CD4-positive, alpha-beta memory T cell (primary cell): ENCODE measurements at regions not wholly inside any gene's neighbourhood (a gene's known extent, or its start where the extent isn't known, plus 50 kb on each side); places are given as distances from the start of the nearest gene placed in this dataset.
"Not testable (repeated sequence)": the region's sequence is repeated elsewhere in the genome, so short reads cannot be mapped to it uniquely, and the experiment has no call there.

Source experiments
- CTCF ChIA-PET: fragments of 350-600 bp; sonication (Branson Sonifier 250); formaldehyde crosslinking; loops from one replicate; lab custom pipeline; 2021; ENCODE audit warnings: inconsistent platforms; ENCODE audit not compliant: partially characterized antibody; lab: Charles Lee
- POLR2A ChIA-PET: fragments of 350-600 bp; sonication (Branson Sonifier 250); formaldehyde crosslinking; loops from one replicate; lab custom pipeline; 2021; ENCODE audit not compliant: partially characterized antibody; lab: Charles Lee
- DNase-seq, 5 donors: peaks; one replicate each; pipeline versions ENCODE4 v3.0.0 to v3.0.0-alpha.2; 2020 to 2022; ENCODE audit warnings: mixed read lengths in 1 of 5
- H3K27ac ChIP-seq: one replicate; pipeline ENCODE4 v1.7.0; 2013; ENCODE audit warnings: low read depth, low read length
- H3K27me3 ChIP-seq: 2 replicates; pipeline ENCODE4 v1.7.0; 2013; ENCODE audit warnings: mild to moderate bottlenecking, low read length, moderate library complexity; ENCODE audit not compliant: insufficient read depth
- H3K36me3 ChIP-seq: 2 replicates; pipeline ENCODE4 v1.7.0; 2013; ENCODE audit warnings: mild to moderate bottlenecking, low read length, moderate library complexity; ENCODE audit not compliant: insufficient read depth
- H3K4me1 ChIP-seq: 2 replicates; pipeline ENCODE4 v1.7.0; 2013; ENCODE audit warnings: mild to moderate bottlenecking, low read length, moderate library complexity; ENCODE audit not compliant: insufficient read depth
- H3K4me3 ChIP-seq, 2 donors: one replicate each; pipeline ENCODE4 v1.7.0; 2013; ENCODE audit warnings: low read length in 2 of 2, mild to moderate bottlenecking in 1 of 2
- H3K9me3 ChIP-seq, 2 donors: one replicate each; pipeline ENCODE4 v1.7.0; 2013; ENCODE audit warnings: low read length in 2 of 2, control low read depth in 1 of 2; ENCODE audit not compliant: control insufficient read depth in 1 of 2
- H3K27ac Mint-ChIP-seq, 7 donors: one replicate each; pipeline ENCODE4 v1.8.0; 2020 to 2021; ENCODE audit warnings: mixed read lengths in 7 of 7, mild to moderate bottlenecking in 6 of 7, inconsistent platforms in 3 of 7, moderate library complexity in 3 of 7
- H3K27me3 Mint-ChIP-seq, 2 donors: one replicate each; pipeline ENCODE4 v1.8.0; 2020 to 2021; ENCODE audit warnings: mixed read lengths in 2 of 2
- H3K36me3 Mint-ChIP-seq, 2 donors: one replicate each; pipeline ENCODE4 v1.8.0; 2020 to 2021; ENCODE audit warnings: mixed read lengths in 2 of 2, inconsistent platforms in 1 of 2, mild to moderate bottlenecking in 1 of 2
- H3K4me1 Mint-ChIP-seq, 4 donors: one replicate each; pipeline ENCODE4 v1.8.0; 2020 to 2021; ENCODE audit warnings: mixed read lengths in 4 of 4, mild to moderate bottlenecking in 1 of 4
- H3K4me3 Mint-ChIP-seq, 8 donors: one replicate each; pipeline ENCODE4 v1.8.0; 2020 to 2021; ENCODE audit warnings: mixed read lengths in 8 of 8, mild to moderate bottlenecking in 7 of 8, moderate library complexity in 6 of 8, inconsistent platforms in 3 of 8
- H3K9me3 Mint-ChIP-seq, 8 donors: one replicate each; pipeline ENCODE4 v1.8.0; 2020 to 2021; ENCODE audit warnings: mixed read lengths in 8 of 8, mild to moderate bottlenecking in 5 of 8, inconsistent platforms in 3 of 8, moderate library complexity in 1 of 8
- intact Hi-C: fragments of 100-400 bp; cut with micrococcal nuclease; formaldehyde crosslinking; loops from one replicate; pipeline ENCODE4 v1.15.1; 2023

DNA sequence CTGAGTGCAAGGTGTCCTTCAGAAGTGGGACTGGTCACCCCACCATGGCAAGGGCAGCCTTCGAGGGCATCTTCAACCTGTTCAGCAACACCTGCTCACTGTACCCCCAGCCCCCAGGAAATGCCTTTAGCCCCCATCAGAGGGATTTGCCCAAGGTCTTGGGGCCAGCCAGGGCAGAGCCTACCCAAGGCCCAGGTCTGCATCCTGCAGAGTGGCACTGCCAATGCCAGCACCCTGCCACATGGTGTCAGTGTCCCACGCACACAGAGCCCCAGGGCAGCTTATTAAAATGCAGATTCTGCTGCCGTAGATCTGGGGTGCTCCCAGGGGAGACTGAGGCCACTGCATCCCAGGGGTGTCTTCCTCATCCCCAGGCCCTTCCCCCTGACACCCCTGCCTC is 106.2 kb upstream of the KCTD7 start:
- CTCF ChIA-PET, result no interaction called here
- intact Hi-C loops, result no loop called here
- Mint-ChIP-seq H3K36me3 (no peaks in the 10 kb centered on the region), H3K4me1 (peaks cover 0 to 4% (median 0%) of the 10 kb centered on the region in 4 donors), H3K27ac (no peak overlapping the region), H3K27me3 (no peaks in the 10 kb centered on the region), H3K4me3 (no peak overlapping the region), H3K9me3 (no peaks in the 10 kb centered on the region)
- H3K4me1 ChIP-seq, result no peaks in the 10 kb centered on the region
- DNase-seq, result peak in 1 of 5 donors; percentile 4
- no peak overlapping the region for H3K27ac ChIP-seq
- POLR2A ChIA-PET, result interaction anchor here (1.1 kb wide), 1 partner anchor 132 kb away, joined by 3 read pairs; no protein-coding TSS in a partner anchor
- H3K27me3 ChIP-seq, result no peaks in the 10 kb centered on the region
- no peaks in the 10 kb centered on the region for H3K36me3 ChIP-seq
- no peak overlapping the region for H3K4me3 ChIP-seq
- H3K9me3 ChIP-seq, result no peaks in the 10 kb centered on the region

DNA sequence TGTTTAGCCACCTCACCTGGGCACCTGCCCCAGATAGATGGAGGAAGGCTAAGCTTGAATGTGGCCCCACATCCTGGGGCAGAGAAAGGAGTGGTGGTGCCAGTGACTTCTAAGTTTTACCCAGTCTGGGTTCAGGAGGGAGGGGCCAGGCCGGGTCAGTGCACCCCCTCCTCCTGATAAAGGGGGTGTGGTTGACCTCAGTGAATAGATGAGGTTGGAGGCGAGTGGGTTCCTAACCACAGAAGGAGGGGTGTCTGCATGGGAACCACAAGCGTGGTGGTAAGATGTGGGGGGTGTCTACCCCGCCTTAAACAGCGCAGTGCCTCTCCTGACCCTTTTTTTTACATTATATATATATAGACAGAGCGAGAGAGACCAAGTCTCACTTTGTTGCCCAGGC is 105.3 kb upstream of the KCTD7 start:
- Histone ChIP-seq H3K9me3 (no peaks in the 10 kb centered on the region), H3K27ac (no peak overlapping the region), H3K4me3 (no peak overlapping the region), H3K27me3 (no peaks in the 10 kb centered on the region), H3K4me1 (no peaks in the 10 kb centered on the region), H3K36me3 (no peaks in the 10 kb centered on the region)
- ChIA-PET CTCF (no interaction called here), POLR2A (no interaction called here)
- Mint-ChIP-seq H3K27me3 (no peaks in the 10 kb centered on the region), H3K4me3 (no peak overlapping the region), H3K27ac (peak overlapping the region in 1 of 7 donors; percentile 52), H3K9me3 (no peaks in the 10 kb centered on the region), H3K4me1 (peaks cover 0 to 4% (median 0%) of the 10 kb centered on the region in 4 donors), H3K36me3 (no peaks in the 10 kb centered on the region)
- intact Hi-C loops, result no loop called here
- no peak for DNase-seq

- H3K27me3 Mint-ChIP-seq, result no peaks in the 10 kb centered on the region
- no peak overlapping the region for H3K4me3 ChIP-seq
- intact Hi-C loops, result no loop called here
- H3K36me3 ChIP-seq, result no peaks in the 10 kb centered on the region
- ChIA-PET POLR2A (no interaction called here), CTCF (no interaction called here)
- H3K4me1 Mint-ChIP-seq, result peaks cover 0 to 4% (median 0%) of the 10 kb centered on the region in 4 donors
- no peaks in the 10 kb centered on the region for H3K27me3 ChIP-seq
- DNase-seq, result no peak
- H3K4me3 Mint-ChIP-seq, result no peak overlapping the region
- H3K27ac ChIP-seq, result no peak overlapping the region
- no peaks in the 10 kb centered on the region for H3K9me3 Mint-ChIP-seq
- H3K36me3 Mint-ChIP-seq, result peaks cover 0 to 3% of the 10 kb centered on the region in 2 donors
- no peaks in the 10 kb centered on the region for H3K4me1 ChIP-seq
- H3K9me3 ChIP-seq, result no peaks in the 10 kb centered on the region
- peak overlapping the region in 1 of 7 donors; percentile 87 for H3K27ac Mint-ChIP-seq
Observed at GRCh38 chr7:66524738-66525137, 103.9 kb upstream of the KCTD7 start.

- H3K4me1 Mint-ChIP-seq, result not testable (repeated sequence)
Observed at GRCh38 chr7:66526782-66527181, 101.9 kb upstream of the KCTD7 start.

GRCh38 chr7:66528652-66529051 is 100.0 kb upstream of the KCTD7 start:
- Mint-ChIP-seq H3K27ac (peak overlapping the region in 6 of 7 donors; percentile 6 to 75 (median 52)), H3K9me3 (no peaks in the 10 kb centered on the region), H3K27me3 (no peaks in the 10 kb centered on the region), H3K36me3 (peaks cover 0 to 8% of the 10 kb centered on the region in 2 donors), H3K4me3 (no peak overlapping the region), H3K4me1 (peaks cover 0 to 4% (median under 1%) of the 10 kb centered on the region in 4 donors)
- no peak overlapping the region for H3K4me3 ChIP-seq
- no peaks in the 10 kb centered on the region for H3K27me3 ChIP-seq
- no peaks in the 10 kb centered on the region for H3K9me3 ChIP-seq
- no peak overlapping the region for H3K27ac ChIP-seq
- POLR2A ChIA-PET, result no interaction called here
- CTCF ChIA-PET, result no interaction called here
- no peak for DNase-seq
- H3K4me1 ChIP-seq, result no peaks in the 10 kb centered on the region
- H3K36me3 ChIP-seq, result no peaks in the 10 kb centered on the region
- intact Hi-C loops, result no loop called here

More at GRCh38 chr7:66526782-66527181, 101.9 kb upstream of the KCTD7 start:
- H3K9me3 Mint-ChIP-seq, H3K27me3 ChIP-seq, H3K4me3 ChIP-seq, H3K27ac Mint-ChIP-seq, H3K27ac ChIP-seq, H3K27me3 Mint-ChIP-seq, CTCF ChIA-PET, H3K36me3 ChIP-seq, H3K36me3 Mint-ChIP-seq, H3K4me1 ChIP-seq, intact Hi-C loops, DNase-seq, H3K4me3 Mint-ChIP-seq, H3K9me3 ChIP-seq, POLR2A ChIA-PET: not testable (repeated sequence)

- intact Hi-C loops, result no loop called here
- Histone ChIP-seq H3K9me3 (no peaks in the 10 kb centered on the region), H3K4me3 (no peak overlapping the region), H3K36me3 (no peaks in the 10 kb centered on the region), H3K27ac (no peak overlapping the region), H3K27me3 (no peaks in the 10 kb centered on the region), H3K4me1 (no peaks in the 10 kb centered on the region)
- H3K27ac Mint-ChIP-seq, result peak overlapping the region in 4 of 7 donors; percentile 40 to 71 (median 54)
- no peaks in the 10 kb centered on the region for H3K27me3 Mint-ChIP-seq
- H3K4me1 Mint-ChIP-seq, result peaks cover 0 to 4% (median 2%) of the 10 kb centered on the region in 4 donors
- peaks cover 0 to 8% of the 10 kb centered on the region in 2 donors for H3K36me3 Mint-ChIP-seq
- no peaks in the 10 kb centered on the region for H3K9me3 Mint-ChIP-seq
- H3K4me3 Mint-ChIP-seq, result no peak overlapping the region
- CTCF ChIA-PET, result no interaction called here
- POLR2A ChIA-PET, result no interaction called here
- DNase-seq, result no peak
Observed at GRCh38 chr7:66529883-66530610, 98.6 kb upstream of the KCTD7 start.

DNA sequence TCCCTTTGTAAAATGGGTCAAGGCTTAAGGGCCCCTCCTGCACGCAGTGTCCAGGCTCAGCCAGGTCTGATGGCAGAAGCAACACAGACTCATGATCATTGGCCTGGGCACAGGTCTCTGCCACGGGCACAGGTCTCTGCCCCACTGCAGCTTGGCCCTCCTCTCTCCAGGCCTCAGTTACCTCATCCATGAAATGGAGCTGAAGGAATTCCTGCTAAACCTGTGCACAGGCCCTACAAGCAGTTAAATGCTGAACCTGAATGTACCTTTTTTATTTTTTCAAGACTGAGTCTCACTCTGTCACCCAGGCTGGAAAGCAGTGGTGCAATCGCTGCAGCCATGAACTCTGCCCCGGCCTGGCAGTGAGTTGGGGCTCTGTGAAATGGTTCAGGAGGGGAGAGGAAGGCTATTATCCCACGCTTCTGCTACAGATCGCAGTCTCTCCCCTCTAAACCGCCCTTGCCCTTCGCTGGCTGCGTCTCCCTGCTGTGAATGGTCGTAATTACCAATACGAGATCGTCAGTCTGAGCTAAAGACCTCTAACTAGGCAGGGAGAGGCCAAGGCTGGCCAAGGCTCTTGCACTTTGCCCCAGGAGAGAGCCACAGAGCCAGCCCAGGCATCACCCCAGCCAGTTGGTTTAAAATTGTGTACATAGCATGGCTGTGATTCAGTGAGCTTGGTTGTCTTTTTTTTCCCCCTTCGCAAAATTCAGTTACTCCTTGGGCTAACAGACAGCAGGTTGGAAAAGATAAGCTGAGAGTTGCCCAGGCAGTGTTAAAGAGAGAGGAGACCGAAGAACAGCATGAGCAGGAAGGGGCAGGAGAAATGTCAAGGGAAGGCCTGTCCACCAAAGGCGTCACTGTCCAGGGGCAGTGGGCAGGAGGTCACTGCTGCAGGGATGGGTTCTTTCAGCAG is 93.0 kb upstream of the KCTD7 start:
- Histone ChIP-seq H3K9me3 (no peaks in the 10 kb centered on the region), H3K36me3 (no peaks in the 10 kb centered on the region), H3K27me3 (no peaks in the 10 kb centered on the region), H3K4me1 (no peaks in the 10 kb centered on the region), H3K27ac (no peak overlapping the region), H3K4me3 (no peak overlapping the region)
- Mint-ChIP-seq H3K27me3 (no peaks in the 10 kb centered on the region), H3K9me3 (no peaks in the 10 kb centered on the region), H3K4me1 (peaks cover 0 to 3% (median 0%) of the 10 kb centered on the region in 4 donors), H3K27ac (peak overlapping the region in 2 of 7 donors; percentile 13 to 29), H3K4me3 (no peak overlapping the region), H3K36me3 (peaks cover 0 to under 1% of the 10 kb centered on the region in 2 donors)
- no peak for DNase-seq
- intact Hi-C loops, result no loop called here
- ChIA-PET POLR2A (interaction anchor here (0.7 kb wide), 1 partner anchor 118 kb away, joined by 4 read pairs; no protein-coding TSS in a partner anchor), CTCF (interaction anchor here (1.7 kb wide), 1 partner anchor 22 kb away, joined by 5 read pairs; no protein-coding TSS in a partner anchor)
